Mesenchymal stem cell (in vitro differentiated cells and primary cell): ENCODE measurements at regions not wholly inside any gene's neighbourhood (a gene's known extent, or its start where the extent isn't known, plus 50 kb on each side); places are given as distances from the start of the nearest gene placed in this dataset. TPM values are rescaled to one million over a fixed set of nuclear protein-coding genes. Genes with fewer than 3 reads are reported as not detected.
A peak's percentile ranks its signal among the peaks of the same experiment; 100 is the strongest.

Source experiments
- DNase-seq: peaks from one replicate; pipeline ENCODE4 v3.0.0-alpha.2; 2013
- H2AFZ ChIP-seq: one replicate; pipeline ENCODE4 v1.6.1; 2013; ENCODE audit warnings: low read depth, mild to moderate bottlenecking, control low read depth, inconsistent platforms, low read length, moderate library complexity
- H2AK5ac ChIP-seq: 2 replicates; pipeline ENCODE4 v1.6.1; 2013; ENCODE audit warnings: low read length, moderate library complexity, mild to moderate bottlenecking, inconsistent platforms; ENCODE audit not compliant: severe bottlenecking
- H2BK120ac ChIP-seq: one replicate; pipeline ENCODE4 v1.6.1; 2013; ENCODE audit warnings: low read depth, mild to moderate bottlenecking, inconsistent platforms, low read length, moderate library complexity
- H2BK12ac ChIP-seq, 2 experiments: one replicate each; pipeline ENCODE4 v1.6.1; 2013; ENCODE audit warnings: inconsistent platforms in 2 of 2, low read length in 2 of 2, mild to moderate bottlenecking in 2 of 2, moderate library complexity in 2 of 2, control low read depth in 1 of 2
- H2BK15ac ChIP-seq: one replicate; pipeline ENCODE4 v1.6.1; 2013; ENCODE audit warnings: mild to moderate bottlenecking, low read depth, inconsistent platforms; ENCODE audit not compliant: poor library complexity, severe bottlenecking
- H2BK5ac ChIP-seq: 2 replicates; pipeline ENCODE4 v1.6.1; 2013; ENCODE audit warnings: low read depth, mild to moderate bottlenecking, low read length, control low read depth, inconsistent platforms; ENCODE audit not compliant: poor library complexity, severe bottlenecking
- H3K14ac ChIP-seq, 2 experiments: one replicate each; pipeline ENCODE4 v1.6.1; 2013; ENCODE audit warnings: inconsistent platforms in 2 of 2, low read length in 2 of 2, control low read depth in 1 of 2, mild to moderate bottlenecking in 1 of 2, moderate library complexity in 1 of 2
- H3K18ac ChIP-seq, 2 experiments: one replicate each; pipeline ENCODE4 v1.6.1; 2013; ENCODE audit warnings: inconsistent platforms in 2 of 2, low read length in 2 of 2, control low read depth in 1 of 2, low read depth in 1 of 2, mild to moderate bottlenecking in 1 of 2
- H3K23ac ChIP-seq, 2 experiments: one replicate each; pipeline ENCODE4 v1.6.1; 2013; ENCODE audit warnings: inconsistent platforms in 2 of 2, low read length in 2 of 2, mild to moderate bottlenecking in 2 of 2, moderate library complexity in 2 of 2, control low read depth in 1 of 2
- H3K27ac ChIP-seq: 2 replicates; pipeline ENCODE4 v1.5.1; 2013; ENCODE audit warnings: mild to moderate bottlenecking, moderate library complexity, low read length, control low read depth, inconsistent platforms; ENCODE audit not compliant: poor library complexity, severe bottlenecking
- H3K27me3 ChIP-seq, 2 experiments: 2 replicates each; pipeline versions ENCODE4 v1.6.1 to v1.7.0; 2013; ENCODE audit warnings: low read length in 2 of 2, mild to moderate bottlenecking in 2 of 2, moderate library complexity in 2 of 2, control low read depth in 1 of 2, inconsistent platforms in 1 of 2; ENCODE audit not compliant: control insufficient read depth in 1 of 2, insufficient read depth in 1 of 2
- H3K36me3 ChIP-seq, 2 experiments: 2 replicates each; pipeline versions ENCODE4 v1.6.1 to v1.7.0; 2013; ENCODE audit warnings: low read length in 2 of 2, control low read depth in 1 of 2, inconsistent platforms in 1 of 2, low read depth in 1 of 2, mild to moderate bottlenecking in 1 of 2; ENCODE audit not compliant: insufficient read depth in 2 of 2, control insufficient read depth in 1 of 2
- H3K4ac ChIP-seq, 2 experiments: one replicate each; pipeline ENCODE4 v1.6.1; 2013; ENCODE audit warnings: inconsistent platforms in 2 of 2, low read length in 2 of 2, mild to moderate bottlenecking in 2 of 2, moderate library complexity in 2 of 2, control low read depth in 1 of 2, low read depth in 1 of 2
- H3K4me1 ChIP-seq: 2 replicates; pipeline ENCODE4 v1.6.1; 2013; ENCODE audit warnings: low read depth, low read length, control low read depth; ENCODE audit not compliant: control insufficient read depth, insufficient read depth
- H3K4me2 ChIP-seq: 2 replicates; pipeline ENCODE4 v1.6.1; 2013; ENCODE audit warnings: low read length, mild to moderate bottlenecking, inconsistent platforms; ENCODE audit not compliant: poor library complexity, severe bottlenecking
- H3K4me3 ChIP-seq, 2 experiments: 2 replicates each; pipeline versions ENCODE4 v1.5.1 to v1.7.0; 2013; ENCODE audit warnings: low read length in 2 of 2, mild to moderate bottlenecking in 2 of 2, control low read depth in 1 of 2, low read depth in 1 of 2; ENCODE audit not compliant: insufficient read depth in 1 of 2
- H3K79me1 ChIP-seq: replicated peaks from 2 replicates; pipeline ENCODE4 v1.6.1; 2013; ENCODE audit warnings: mild to moderate bottlenecking, control low read depth, low read length, inconsistent platforms; ENCODE audit not compliant: poor library complexity, severe bottlenecking
- H3K9ac ChIP-seq: 2 replicates; pipeline ENCODE4 v1.7.0; 2013; ENCODE audit warnings: mild to moderate bottlenecking, low read length, moderate library complexity
- H3K9me3 ChIP-seq: 2 replicates; pipeline ENCODE4 v1.7.0; 2013; ENCODE audit warnings: mild to moderate bottlenecking, low read length; ENCODE audit not compliant: control insufficient read depth
- H4K8ac ChIP-seq: one replicate; pipeline ENCODE4 v1.6.1; 2013; ENCODE audit warnings: inconsistent platforms, mild to moderate bottlenecking, low read length, moderate library complexity
- H4K91ac ChIP-seq: one replicate; pipeline ENCODE4 v1.6.1; 2013; ENCODE audit warnings: mild to moderate bottlenecking, low read length, inconsistent platforms
- WGBS: methylation state at CpG from one replicate; pipeline ENCODE4 v1.1.7; 2013; ENCODE audit warnings: mixed read lengths; 5-methylcytosine and 5-hydroxymethylcytosine counted together
- small RNA-seq: library from polyadenylated mRNA; stranded (forward); fragments of <200 nt; extraction: miRNeasy Mini kit (QIAGEN cat#:217004); gene quantifications from one replicate; pipeline ENCODE3, GENCODE V24; 2013; ENCODE audit warnings: low read depth

- no peak overlapping the region for H3K4ac ChIP-seq
- H4K8ac ChIP-seq = no peak overlapping the region
- no peak for DNase-seq
- no peak overlapping the region for H3K18ac ChIP-seq
- H3K79me1 ChIP-seq = no peaks in the 10 kb centered on the region
- H2BK120ac ChIP-seq = no peak overlapping the region
- no peak overlapping the region for H4K91ac ChIP-seq
- no peak overlapping the region for H2BK15ac ChIP-seq
- H3K9ac ChIP-seq = no peak overlapping the region
- no peaks in the 10 kb centered on the region for H3K36me3 ChIP-seq
- no peaks in the 10 kb centered on the region for H3K27me3 ChIP-seq
- no peak overlapping the region for H2BK12ac ChIP-seq
- H2BK5ac ChIP-seq = no peak overlapping the region
- H3K9me3 ChIP-seq = no peaks in the 10 kb centered on the region
- no peak overlapping the region for H2AK5ac ChIP-seq
- H3K14ac ChIP-seq = no peak overlapping the region
- H3K23ac ChIP-seq = no peak overlapping the region
- no peak overlapping the region for H3K4me3 ChIP-seq
- H2AFZ ChIP-seq = no peak overlapping the region
- no peak overlapping the region for H3K27ac ChIP-seq
- WGBS = no CpG with 5 or more reads among the region's 1 CpG
- H3K4me2 ChIP-seq = no peak overlapping the region
- no peaks in the 10 kb centered on the region for H3K4me1 ChIP-seq
These were observed 51.5 kb upstream of the NXPH2 start for GRCh38 chr2:138831691-138832090.

- DNase-seq = peak; percentile 15
- H3K4ac ChIP-seq = no peak overlapping the region
- WGBS = no CpG with 5 or more reads among the region's 2 CpGs
- H4K8ac ChIP-seq = no peak overlapping the region
- no peak overlapping the region for H3K9ac ChIP-seq
- no peak overlapping the region for H2AK5ac ChIP-seq
- no peak overlapping the region for H3K4me3 ChIP-seq
- H2BK120ac ChIP-seq = no peak overlapping the region
- no peak overlapping the region for H2AFZ ChIP-seq
- no peak overlapping the region for H2BK5ac ChIP-seq
- H2BK12ac ChIP-seq = no peak overlapping the region
- H2BK15ac ChIP-seq = no peak overlapping the region
- H3K79me1 ChIP-seq = no peaks in the 10 kb centered on the region
- H3K23ac ChIP-seq = no peak overlapping the region
- H3K27ac ChIP-seq = no peak overlapping the region
- H3K27me3 ChIP-seq = no peaks in the 10 kb centered on the region
- H3K4me1 ChIP-seq = no peaks in the 10 kb centered on the region
- H3K14ac ChIP-seq = no peak overlapping the region
- no peak overlapping the region for H3K18ac ChIP-seq
- H3K36me3 ChIP-seq = no peaks in the 10 kb centered on the region
- H4K91ac ChIP-seq = no peak overlapping the region
- no peaks in the 10 kb centered on the region for H3K9me3 ChIP-seq
- H3K4me2 ChIP-seq = no peak overlapping the region
These were observed 51.0 kb upstream of the NXPH2 start for GRCh38 chr2:138831154-138831553.

GRCh38 chr2:138830547-138830946 is 50.4 kb upstream of the NXPH2 start:
- H3K4me1 ChIP-seq = no peaks in the 10 kb centered on the region
- H3K9ac ChIP-seq = no peak overlapping the region
- WGBS = 80% methylated on average over 1 of the region's 2 CpGs

More at GRCh38 chr2:138830547-138830946, 50.4 kb upstream of the NXPH2 start:
- Histone ChIP-seq H2BK5ac (no peak overlapping the region), H3K27ac (no peak overlapping the region), H3K36me3 (no peaks in the 10 kb centered on the region), H2BK15ac (no peak overlapping the region), H3K18ac (no peak overlapping the region), H3K23ac (no peak overlapping the region), H2AFZ (no peak overlapping the region), H4K91ac (no peak overlapping the region), H2AK5ac (no peak overlapping the region), H3K4me3 (no peak overlapping the region), H4K8ac (no peak overlapping the region), H3K9me3 (no peaks in the 10 kb centered on the region), H3K4me2 (no peak overlapping the region), H3K14ac (no peak overlapping the region), H2BK12ac (no peak overlapping the region), H3K79me1 (no peaks in the 10 kb centered on the region), H3K4ac (no peak overlapping the region), H3K27me3 (no peaks in the 10 kb centered on the region), H2BK120ac (no peak overlapping the region)
- no peak for DNase-seq

Small RNAs in the stretch of these regions (small RNA-seq; reads per million reads assigned to genes)
- gene RF00139 = not detected
- not detected for gene RN7SKP286
